Loucy (cell line): ENCODE measurements at regions not wholly inside any gene's neighbourhood (a gene's known extent, or its start where the extent isn't known, plus 50 kb on each side); places are given as distances from the start of the nearest gene placed in this dataset.

Source experiments
- EZH2phosphoT487 ChIP-seq: fragments of 200-600 bp; IDR thresholded peaks from 2 replicates; pipeline ENCODE4 v1.6.1; 2018; ENCODE audit warnings: antibody characterized with exemption, mild to moderate bottlenecking, moderate library complexity, borderline replicate concordance
- TF ChIP-seq, protein P1 (sequence below): fragments of 200-600 bp; sonication (generic); conservative IDR thresholded peaks from 2 replicates; pipeline ENCODE4 v1.5.1; 2014; ENCODE audit warnings: mild to moderate bottlenecking, antibody characterized with exemption, low read length

DNA sequence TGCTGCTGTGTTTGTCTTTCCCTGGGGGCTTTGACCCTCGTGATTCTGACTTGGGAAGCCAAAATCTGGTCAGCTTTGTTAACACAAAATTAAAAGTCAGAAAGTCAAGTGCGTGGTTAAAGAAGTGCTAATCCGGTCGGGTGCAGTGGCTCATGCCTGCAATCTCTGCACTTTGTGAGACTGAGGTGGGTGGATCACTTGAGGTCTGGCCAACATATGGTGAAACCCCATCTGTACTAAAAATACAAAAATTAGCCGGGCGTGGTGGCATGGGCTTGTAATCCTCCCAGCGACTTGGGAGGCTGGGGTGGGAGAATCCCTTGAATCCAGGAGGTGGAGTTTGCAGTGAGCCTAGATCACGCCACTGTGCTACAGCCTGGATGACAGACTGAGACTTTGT is 844.6 kb downstream of the VRK1 start:
- TF ChIP-seq, protein P1, sequence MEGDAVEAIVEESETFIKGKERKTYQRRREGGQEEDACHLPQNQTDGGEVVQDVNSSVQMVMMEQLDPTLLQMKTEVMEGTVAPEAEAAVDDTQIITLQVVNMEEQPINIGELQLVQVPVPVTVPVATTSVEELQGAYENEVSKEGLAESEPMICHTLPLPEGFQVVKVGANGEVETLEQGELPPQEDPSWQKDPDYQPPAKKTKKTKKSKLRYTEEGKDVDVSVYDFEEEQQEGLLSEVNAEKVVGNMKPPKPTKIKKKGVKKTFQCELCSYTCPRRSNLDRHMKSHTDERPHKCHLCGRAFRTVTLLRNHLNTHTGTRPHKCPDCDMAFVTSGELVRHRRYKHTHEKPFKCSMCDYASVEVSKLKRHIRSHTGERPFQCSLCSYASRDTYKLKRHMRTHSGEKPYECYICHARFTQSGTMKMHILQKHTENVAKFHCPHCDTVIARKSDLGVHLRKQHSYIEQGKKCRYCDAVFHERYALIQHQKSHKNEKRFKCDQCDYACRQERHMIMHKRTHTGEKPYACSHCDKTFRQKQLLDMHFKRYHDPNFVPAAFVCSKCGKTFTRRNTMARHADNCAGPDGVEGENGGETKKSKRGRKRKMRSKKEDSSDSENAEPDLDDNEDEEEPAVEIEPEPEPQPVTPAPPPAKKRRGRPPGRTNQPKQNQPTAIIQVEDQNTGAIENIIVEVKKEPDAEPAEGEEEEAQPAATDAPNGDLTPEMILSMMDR = no peak
- TF ChIP-seq EZH2phosphoT487 = no peak
